HG02763 (cell line): ENCODE measurements at regions not wholly inside any gene's neighbourhood (a gene's known extent, or its start where the extent isn't known, plus 50 kb on each side); places are given as distances from the start of the nearest gene placed in this dataset.
"Not testable (repeated sequence)": the region's sequence is repeated elsewhere in the genome, so short reads cannot be mapped to it uniquely, and the experiment has no call there.

Experiments
- ATAC-seq: cut with Tn5 transposase; IDR thresholded peaks from one replicate; pipeline ENCODE4 v1.9.1; 2021; ENCODE audit warnings: mild to moderate bottlenecking, moderate library complexity; ENCODE audit not compliant: unreplicated experiment

DNA sequence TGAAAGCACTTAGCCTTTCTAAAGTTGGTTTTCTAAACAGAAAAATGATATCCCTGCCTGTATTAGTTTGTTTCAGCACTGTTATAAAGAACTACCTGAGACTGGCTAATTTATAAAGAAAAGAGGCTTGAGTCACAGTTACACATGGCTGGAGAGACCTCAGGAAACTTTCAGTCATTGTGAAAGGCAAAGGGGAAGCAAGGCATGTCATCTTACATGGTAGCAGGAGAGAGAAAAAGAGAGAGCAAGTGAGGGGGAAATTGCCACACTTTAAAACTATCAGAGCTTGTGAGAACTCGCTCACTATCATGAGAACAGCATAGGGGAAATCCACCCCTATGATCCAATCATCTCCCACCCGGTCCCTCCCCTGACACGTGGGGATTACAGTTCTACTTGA lies 64.9 kb downstream of the FAM170A start:
- ATAC-seq: no peak

GRCh38 chr5:119706049-119706448 lies 76.7 kb downstream of the FAM170A start:
- no peak for ATAC-seq

DNA sequence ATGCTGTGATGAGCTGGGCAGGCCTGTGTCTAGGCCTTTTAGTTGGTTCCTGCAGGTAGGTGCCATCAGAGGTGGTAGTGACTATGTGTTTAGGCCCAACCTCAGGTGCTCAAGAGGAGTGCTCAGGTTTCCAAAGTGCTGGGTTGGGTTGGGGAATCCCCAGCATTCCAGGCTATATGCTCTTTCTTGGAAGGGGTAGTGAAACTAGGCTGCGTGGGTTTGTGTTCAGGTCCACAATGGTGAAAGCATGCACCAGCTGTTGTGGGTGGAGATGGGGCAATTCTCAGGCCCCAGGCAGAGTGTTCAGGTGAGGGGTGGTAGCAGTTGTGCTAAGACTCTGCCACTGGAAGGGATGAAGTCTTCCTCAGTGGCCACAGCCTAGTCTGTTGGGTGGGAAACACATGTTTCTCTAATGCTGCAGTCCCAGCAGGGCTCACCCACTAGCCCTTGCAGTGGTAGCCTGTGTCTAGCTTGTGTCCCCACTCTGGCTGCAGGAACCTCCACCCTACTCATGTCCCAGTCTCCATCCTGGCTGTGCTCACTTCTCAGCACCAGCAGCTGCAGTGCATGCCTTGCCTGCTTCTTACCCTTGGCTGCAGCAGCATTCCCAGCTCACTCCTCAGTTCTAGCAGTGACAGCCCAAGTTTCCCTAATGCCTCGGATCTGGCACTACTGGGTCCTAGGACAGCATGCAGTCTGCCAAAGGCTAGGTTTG lies 78.9 kb downstream of the FAM170A start:
- ATAC-seq: no peak

GRCh38 chr5:119721775-119722174 lies 92.4 kb downstream of the FAM170A start:
- ATAC-seq: no peak

DNA sequence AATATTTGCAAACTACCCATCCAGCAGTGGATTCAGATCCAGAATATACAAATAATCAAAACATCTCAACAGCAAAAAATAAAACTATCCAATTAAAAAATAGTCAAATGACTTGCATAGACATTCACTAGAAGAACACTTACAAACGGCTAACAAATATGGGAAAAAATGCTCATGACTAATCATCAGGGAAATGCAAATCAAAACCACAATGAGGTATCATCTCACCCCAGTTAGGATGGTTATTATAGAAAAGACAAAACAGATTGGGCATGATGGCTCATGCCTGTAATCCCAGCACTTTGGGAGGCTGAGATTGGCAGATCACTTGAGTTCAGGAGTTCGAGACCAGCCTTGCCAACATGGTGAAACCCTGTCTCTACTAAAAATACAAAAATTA lies 95.9 kb downstream of the FAM170A start:
- ATAC-seq: not testable (repeated sequence)

DNA sequence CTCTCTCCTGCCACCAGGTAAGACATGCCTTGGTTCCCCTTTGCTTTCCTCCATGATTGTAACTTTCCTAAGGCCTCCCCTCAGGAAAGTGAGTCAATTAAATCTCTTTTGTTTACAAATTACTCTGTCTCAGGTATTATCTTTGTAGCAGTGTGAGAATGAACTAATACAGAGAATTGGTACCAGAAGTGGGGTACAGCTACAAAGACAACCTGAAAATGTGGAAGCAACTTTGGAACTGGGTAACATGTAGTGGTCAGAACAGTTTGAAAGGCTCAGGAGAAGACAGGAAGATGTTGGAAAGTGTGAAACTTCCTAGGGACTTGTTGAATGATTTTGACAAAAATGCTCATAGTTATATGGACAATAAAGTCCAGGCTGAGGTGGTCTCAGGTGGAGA lies 97.2 kb downstream of the FAM170A start:
- no peak for ATAC-seq

DNA sequence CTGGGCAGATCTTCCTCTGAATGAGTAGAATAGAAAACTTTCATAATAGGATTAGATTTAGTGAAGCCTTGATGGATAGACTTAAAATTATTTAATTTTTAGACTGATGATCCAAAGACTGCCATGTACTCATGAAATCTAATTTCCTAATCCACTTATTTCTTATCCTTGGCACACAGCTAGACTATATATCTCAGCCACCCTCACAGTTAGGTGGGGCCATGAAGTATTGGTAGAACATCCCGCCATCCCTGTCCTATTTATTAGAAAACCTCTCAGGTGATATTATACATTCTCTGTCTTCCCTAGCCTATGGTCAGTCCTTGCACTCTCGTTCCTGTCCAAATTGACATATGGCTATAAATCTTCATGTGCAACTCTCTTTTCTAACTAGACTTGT lies 110.9 kb downstream of the FAM170A start:
- no peak for ATAC-seq

DNA sequence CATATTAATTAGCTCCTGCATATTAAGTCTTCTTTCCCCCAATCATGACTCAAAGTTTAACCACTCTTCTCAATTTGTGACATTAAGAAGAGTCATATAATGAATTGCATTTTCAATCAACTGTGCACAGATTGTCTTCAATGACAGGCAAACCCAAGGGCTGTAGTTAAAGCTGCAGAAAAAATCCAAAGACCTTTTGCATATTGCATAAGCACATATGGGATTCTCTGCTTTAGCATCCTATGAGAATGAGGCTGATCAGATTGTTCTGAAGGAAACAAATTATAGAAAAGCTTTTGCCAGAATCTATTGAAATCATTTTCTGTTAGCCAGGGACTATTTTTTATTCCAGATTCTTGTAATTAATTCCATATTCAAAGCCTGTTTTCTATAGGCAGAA lies 112.3 kb downstream of the FAM170A start:
- no peak for ATAC-seq

GRCh38 chr5:119742311-119742710 lies 113.0 kb downstream of the FAM170A start:
- no peak for ATAC-seq

- peak; percentile 89 for ATAC-seq
Observed at GRCh38 chr5:119743927-119744326, 114.6 kb downstream of the FAM170A start.

GRCh38 chr5:119745976-119746375 lies 116.6 kb downstream of the FAM170A start:
- ATAC-seq: no peak

GRCh38 chr5:119746984-119747383 lies 117.6 kb downstream of the FAM170A start:
- ATAC-seq: no peak

DNA sequence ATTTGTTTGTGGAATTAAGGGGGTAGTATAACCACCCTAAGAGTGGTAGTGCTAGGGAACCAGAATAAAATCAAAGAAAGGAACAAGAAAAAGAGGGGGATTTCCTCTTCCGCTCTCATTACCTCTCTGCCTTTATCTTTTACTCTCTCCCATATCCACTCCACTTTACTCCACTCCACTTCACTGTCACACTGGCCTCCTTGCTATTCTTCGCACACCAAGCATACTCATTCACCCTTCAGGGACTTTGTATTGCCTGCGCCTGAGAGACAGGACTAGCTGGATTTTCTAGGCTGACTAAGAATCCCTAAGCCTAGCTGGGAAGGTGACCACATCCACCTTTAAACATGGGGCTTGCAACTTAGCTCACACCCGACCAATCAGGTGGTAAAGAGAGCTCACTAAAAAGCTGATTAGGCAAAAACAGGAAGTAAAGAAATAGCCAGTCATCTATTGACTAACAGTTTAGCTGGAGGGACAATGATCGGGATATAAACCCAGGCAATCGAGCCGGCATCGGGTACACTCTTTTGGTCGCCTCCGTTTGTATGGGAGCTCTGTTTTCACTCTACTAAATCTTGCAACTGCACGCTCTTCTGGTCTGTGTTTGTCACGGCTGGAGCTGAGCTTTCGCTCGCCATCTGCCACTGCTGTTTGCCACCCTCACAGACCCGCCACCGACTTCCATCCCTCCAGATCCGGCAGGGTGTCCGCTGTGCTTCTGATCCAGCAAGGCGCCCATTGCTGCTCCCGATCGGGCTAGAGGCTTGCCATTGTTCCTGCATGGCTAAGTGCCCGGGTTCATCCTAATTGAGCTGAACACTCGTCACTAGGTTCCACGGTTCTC lies 121.8 kb downstream of the FAM170A start:
- ATAC-seq: no peak

DNA sequence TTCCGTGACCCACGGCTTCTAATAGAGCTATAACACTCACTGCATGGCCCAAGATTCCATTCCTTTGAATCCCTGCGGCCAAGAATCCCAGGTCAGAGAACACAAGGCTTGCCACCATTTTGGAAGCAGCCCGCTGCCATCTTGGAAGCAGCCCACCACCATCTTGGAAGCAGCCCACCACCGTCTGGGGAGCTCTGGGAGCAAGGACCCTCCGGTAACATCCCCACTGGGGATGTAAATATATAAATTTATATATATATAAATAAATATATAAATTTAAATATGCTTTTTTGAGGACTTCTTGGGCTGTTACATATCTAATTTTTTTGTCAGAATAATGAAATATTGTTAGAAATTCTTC lies 122.4 kb downstream of the FAM170A start:
- no peak for ATAC-seq

DNA sequence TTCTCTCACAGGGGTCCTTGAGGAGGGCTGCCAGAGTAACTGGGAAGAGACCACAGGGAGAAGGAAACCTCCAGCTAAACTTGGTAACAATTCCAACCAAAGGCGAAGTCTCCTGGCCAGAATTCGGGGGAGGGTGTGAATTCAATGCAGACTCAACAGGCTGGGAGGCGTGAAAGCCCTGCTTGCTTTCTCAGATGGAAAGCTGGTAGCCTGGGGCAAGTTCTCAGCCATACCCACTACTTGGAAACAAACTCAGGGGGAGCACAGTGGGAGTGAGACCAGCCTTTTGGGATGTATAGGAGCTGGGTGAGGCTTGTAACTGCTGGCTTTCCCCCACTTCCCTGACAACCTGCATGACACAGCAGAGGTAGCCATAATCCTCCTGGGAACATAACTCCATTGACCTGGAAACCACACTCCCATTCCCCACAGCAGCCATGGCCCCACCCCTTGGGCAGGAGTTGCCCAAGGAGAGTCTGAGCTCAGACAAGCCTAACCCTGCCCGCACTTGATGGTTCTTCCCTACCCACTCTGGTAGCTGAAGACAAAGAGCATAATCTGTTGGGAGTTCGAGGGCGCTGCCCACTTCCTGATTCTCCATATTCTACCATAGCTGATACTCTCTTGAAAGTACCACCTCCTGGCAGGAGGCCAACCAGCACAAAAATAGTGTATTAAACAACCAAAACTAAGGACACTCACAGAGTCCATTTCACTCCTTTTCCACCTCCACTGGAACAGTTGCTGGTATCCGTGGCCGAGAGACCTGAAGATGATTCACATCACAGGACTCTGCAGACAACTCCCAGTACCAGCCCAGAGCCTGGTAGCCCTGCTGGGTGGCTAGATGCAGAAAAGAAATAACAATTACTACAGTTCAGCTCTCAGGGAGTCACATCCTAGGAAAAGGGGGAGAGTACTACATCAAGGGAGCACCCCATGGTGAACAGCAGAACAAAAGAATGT lies 123.8 kb downstream of the FAM170A start:
- no peak for ATAC-seq

- ATAC-seq: not testable (repeated sequence)
Observed at GRCh38 chr5:119754825-119755224, 125.5 kb downstream of the FAM170A start.

GRCh38 chr5:119757276-119757675 lies 127.9 kb downstream of the FAM170A start:
- ATAC-seq: no peak

GRCh38 chr5:119769695-119770693 lies 140.6 kb downstream of the FAM170A start:
- not testable (repeated sequence) for ATAC-seq

GRCh38 chr5:119780145-119780544 lies 150.8 kb downstream of the FAM170A start:
- not testable (repeated sequence) for ATAC-seq

- ATAC-seq: no peak
Observed at GRCh38 chr5:119785057-119785456, 155.7 kb downstream of the FAM170A start.
